ENCODE measurements at regions not wholly inside any gene's neighbourhood (a gene's known extent, or its start where the extent isn't known, plus 50 kb on each side); places are given as distances from the start of the nearest gene placed in this dataset.

DNA sequence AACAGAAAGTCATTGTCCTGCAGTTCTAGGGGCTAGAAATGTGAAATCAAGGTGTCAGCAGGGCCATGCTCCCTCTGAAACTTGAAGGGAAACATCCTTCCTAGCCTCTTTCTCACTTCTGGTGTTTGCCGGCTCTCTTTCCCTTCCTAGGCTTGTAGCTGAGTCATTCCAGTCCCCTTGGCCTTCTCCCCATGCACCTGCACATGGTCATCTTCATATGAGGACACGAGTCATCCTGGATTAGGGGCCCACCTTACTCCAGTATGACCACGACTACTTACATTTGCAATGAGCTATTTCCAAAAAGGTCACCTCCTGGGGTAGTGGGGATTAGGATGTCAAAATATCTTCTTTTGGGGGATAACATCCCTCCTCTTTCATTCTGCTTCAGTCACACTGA lies 168.5 kb upstream of the CXCR4 start:
- TF ChIP-seq, protein P1, sequence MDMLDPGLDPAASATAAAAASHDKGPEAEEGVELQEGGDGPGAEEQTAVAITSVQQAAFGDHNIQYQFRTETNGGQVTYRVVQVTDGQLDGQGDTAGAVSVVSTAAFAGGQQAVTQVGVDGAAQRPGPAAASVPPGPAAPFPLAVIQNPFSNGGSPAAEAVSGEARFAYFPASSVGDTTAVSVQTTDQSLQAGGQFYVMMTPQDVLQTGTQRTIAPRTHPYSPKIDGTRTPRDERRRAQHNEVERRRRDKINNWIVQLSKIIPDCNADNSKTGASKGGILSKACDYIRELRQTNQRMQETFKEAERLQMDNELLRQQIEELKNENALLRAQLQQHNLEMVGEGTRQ (IDR thresholded peaks at IDR 0.05; ENCODE audit: borderline replicate concordance, low read depth, low read length) = no peak
- TF ChIP-seq EP300 (IDR thresholded peaks at IDR 0.05; ENCODE audit: borderline replicate concordance in 1 of 2, low read depth in 1 of 2, low read length in 1 of 2) = no peak
- no peak for TF ChIP-seq FOXM1 (IDR thresholded peaks at IDR 0.05; ENCODE audit: low read depth)
- no peak for TF ChIP-seq REST (IDR thresholded peaks at IDR 0.05; ENCODE audit: low read depth, low read length)
- no peak for TF ChIP-seq RAD21 (IDR thresholded peaks at IDR 0.05; ENCODE audit: low read length)
- TF ChIP-seq MEF2A (IDR thresholded peaks at IDR 0.05; ENCODE audit: borderline replicate concordance, low read depth) = no peak
- no peak for TF ChIP-seq RFX5 (IDR thresholded peaks at IDR 0.05; ENCODE audit: low read length)
- no peak for TF ChIP-seq CTCF (IDR thresholded peaks at IDR 0.05)
- TF ChIP-seq, protein P2, sequence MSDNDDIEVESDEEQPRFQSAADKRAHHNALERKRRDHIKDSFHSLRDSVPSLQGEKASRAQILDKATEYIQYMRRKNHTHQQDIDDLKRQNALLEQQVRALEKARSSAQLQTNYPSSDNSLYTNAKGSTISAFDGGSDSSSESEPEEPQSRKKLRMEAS (IDR thresholded peaks at IDR 0.05; ENCODE audit: low read depth) = no peak
- no peak for TF ChIP-seq RCOR1 (IDR thresholded peaks at IDR 0.05; ENCODE audit: low read length)
- TF ChIP-seq TCF12 (IDR thresholded peaks at IDR 0.05) = no peak
- TF ChIP-seq TEAD4 (IDR thresholded peaks at IDR 0.05; ENCODE audit: borderline replicate concordance, insufficient read depth) = no peak
- no peak for TF ChIP-seq EZH2phosphoT487 (IDR thresholded peaks at IDR 0.05; ENCODE audit: borderline replicate concordance, low read depth)
- TF ChIP-seq MXI1 (IDR thresholded peaks at IDR 0.05; ENCODE audit: low read depth, low read length) = no peak
